HG03342 (cell line): ENCODE measurements at regions not wholly inside any gene's neighbourhood (a gene's known extent, or its start where the extent isn't known, plus 50 kb on each side); places are given as distances from the start of the nearest gene placed in this dataset.
A peak's percentile ranks its signal among the peaks of the same experiment; 100 is the strongest.

ENCODE experiments used
- ATAC-seq: cut with Tn5 transposase; IDR thresholded peaks from one replicate; pipeline ENCODE4 v1.9.1; 2021; ENCODE audit warnings: mild to moderate bottlenecking, moderate library complexity; ENCODE audit not compliant: unreplicated experiment

- ATAC-seq: no peak
Observed at GRCh38 chr2:35067420-35067819, 1288.2 kb upstream of the CRIM1 start.

DNA sequence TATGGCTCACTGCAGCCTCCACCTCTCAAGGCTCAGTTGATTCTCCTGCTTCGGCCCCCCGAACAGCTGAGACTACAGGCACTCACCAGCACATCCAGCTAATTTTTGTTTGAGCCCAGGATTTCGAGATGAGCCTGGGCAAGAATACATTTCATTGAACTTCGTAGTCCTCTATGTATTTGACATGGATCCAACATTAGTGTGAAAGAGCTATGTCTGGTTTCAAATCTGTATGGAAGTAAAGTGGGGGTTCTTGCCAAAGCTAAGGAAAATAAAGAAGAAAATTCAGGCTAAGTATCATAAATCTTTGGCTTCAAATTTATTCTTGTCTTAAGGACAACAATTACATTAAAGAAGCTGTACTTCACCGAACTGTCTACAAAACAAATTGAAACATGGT lies 1291.7 kb upstream of the CRIM1 start:
- no peak for ATAC-seq

DNA sequence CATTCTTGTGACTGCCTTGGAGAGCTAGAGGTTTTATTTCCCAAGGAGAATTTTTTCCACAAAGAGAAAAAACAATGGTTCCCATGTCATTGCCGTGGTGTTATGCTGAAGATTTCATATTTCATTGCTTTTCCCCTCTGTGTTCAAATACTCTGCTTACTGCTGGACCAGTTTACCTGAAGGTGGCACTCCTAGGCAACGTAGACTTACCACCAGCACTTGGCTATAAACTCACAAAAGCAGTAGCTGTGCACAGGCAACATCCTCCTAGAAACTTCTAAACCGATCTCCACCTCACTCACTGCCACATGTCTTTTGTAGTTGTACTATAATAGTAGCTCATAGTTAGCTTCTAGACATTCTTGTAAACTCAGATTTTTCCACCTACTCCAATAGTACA lies 1319.7 kb upstream of the CRIM1 start:
- no peak for ATAC-seq

- ATAC-seq: no peak
Observed at GRCh38 chr2:35033748-35034147, 1321.8 kb upstream of the CRIM1 start.

DNA sequence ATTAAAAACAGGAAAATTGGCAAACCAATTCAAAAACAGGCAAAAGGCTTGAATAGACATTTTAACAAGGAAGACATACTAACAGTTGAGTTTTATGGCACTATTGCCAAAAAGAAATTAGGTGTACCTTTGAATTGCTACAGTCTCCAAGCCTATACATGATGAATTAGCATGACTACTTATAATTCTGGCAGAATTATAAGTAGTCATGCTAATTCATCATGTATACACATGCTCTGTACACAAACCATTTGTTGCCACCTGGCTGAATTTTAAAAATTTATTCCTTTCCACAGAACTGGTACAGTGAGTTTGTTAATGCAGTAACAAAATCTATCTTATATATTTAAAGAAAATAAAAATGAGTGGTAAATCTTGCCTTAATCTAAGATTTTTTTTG lies 1332.0 kb upstream of the CRIM1 start:
- no peak for ATAC-seq

DNA sequence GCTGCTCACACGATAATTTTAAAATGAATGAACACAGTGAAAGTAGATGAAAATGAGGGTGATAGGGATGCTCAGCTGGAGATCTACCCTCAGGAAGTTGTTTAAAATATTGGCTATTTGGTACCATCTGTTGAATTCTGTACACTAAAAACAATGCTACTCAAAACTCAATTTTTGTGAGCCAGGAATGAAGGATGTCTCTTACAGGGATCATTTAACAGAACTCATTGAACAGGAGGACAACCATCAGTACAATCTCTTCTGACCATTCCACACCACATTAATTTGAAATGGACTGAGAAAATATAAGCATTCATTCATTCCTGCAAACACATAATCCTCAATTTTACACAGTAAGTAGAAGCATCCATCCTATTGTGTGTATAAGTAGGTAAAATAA lies 1355.1 kb upstream of the CRIM1 start:
- no peak for ATAC-seq

- ATAC-seq: no peak
Observed at GRCh38 chr2:34998741-34999140, 1356.8 kb upstream of the CRIM1 start.

DNA sequence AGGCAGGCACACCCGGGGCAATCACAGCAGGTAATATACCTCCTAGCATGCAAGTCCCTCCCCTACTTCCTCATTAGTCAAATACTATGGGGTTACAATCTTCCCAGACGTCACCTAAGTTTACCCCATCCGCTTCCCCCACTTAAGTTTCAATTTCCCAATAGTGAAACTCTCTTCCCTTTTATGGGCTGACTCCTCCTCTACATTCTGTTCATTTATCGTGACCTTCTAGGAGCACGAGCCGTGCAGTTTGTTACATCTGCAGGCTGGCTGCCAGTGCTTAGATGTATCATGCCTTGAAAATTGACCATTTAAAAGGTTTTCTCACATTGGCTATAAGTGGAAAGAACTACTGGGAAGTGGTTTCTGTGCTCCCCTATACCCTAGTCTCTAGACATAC lies 1357.8 kb upstream of the CRIM1 start:
- no peak for ATAC-seq

DNA sequence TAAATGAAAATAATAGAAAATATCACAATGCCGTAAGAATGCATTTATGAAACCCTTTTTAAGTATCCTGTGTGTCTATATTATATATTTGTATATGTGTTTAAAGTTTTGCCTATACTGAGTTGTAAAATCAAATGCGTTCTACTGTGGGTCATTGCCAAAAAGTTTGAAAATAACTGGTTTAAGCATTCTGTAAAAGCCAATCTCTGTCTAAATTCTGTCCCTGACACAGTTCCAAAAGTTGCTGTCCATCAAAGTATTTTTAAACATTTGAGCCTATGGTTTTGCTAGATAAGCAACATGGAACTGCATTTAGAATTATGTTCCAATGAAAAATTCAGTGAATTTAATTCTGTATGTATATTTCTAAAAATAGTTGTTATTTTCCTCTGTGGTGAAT lies 1360.4 kb upstream of the CRIM1 start:
- ATAC-seq: no peak

GRCh38 chr2:34991508-34992274 lies 1363.9 kb upstream of the CRIM1 start:
- ATAC-seq: no peak

GRCh38 chr2:34985474-34985873 lies 1370.1 kb upstream of the CRIM1 start:
- no peak for ATAC-seq

DNA sequence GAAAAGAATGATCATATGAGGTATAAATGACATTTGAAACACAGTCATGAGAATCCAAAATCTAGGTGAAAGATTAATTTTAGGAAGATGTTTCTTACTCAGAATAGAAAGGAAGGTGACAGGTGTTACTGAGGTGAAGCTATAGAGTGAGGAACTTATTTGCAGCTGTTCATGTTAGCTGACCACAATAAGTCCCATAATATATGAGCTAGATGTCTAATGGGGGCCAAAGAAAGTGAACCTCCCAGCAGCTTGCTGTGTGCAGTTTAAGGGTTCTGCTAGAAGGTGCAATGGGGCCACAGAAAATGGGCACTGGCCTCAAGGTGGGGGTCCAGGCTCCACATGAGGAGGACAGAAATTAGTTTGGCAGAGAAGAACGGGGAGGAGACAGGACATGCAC lies 1374.9 kb upstream of the CRIM1 start:
- no peak for ATAC-seq

DNA sequence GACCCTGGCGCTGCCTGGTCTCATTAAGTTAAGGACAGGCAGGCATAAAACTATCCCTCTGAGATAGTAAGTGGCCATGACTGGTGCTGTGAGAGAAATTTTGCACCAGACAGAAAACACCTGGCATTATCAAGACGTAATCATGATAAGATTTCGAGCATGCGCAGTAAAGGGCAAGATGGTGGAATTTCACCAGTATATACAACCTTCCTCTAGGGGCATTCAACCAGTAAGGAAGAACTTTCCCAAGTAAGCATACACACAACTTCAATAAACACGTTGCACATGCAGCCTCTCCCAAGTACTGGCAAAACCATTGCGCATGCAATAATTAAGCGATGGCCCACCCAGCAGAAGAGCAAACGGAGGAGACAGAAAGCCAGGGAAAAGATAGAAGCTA lies 1376.4 kb upstream of the CRIM1 start:
- ATAC-seq: no peak

GRCh38 chr2:34961822-34962221 lies 1362.7 kb upstream of the FAM98A start:
- ATAC-seq: no peak

GRCh38 chr2:34954758-34955157 lies 1355.7 kb upstream of the FAM98A start:
- ATAC-seq: no peak

DNA sequence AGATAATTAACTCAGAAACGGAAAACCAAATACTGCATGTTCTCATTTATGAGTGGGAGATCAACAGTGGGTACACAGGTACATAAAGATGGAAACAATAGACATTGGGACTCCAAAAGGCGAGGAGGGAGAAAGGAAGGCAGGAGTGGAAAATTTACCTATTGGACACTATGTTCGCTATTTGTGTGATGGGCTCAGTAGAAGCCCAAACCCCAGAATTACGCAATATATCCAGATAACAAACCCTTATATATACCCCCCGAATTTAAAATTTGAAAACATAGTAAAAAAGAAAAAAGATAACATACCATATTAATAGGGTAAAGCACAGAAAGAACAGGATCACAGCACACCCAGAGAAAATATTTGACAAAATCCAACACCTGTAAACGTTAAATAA lies 1351.7 kb upstream of the FAM98A start:
- ATAC-seq: no peak

DNA sequence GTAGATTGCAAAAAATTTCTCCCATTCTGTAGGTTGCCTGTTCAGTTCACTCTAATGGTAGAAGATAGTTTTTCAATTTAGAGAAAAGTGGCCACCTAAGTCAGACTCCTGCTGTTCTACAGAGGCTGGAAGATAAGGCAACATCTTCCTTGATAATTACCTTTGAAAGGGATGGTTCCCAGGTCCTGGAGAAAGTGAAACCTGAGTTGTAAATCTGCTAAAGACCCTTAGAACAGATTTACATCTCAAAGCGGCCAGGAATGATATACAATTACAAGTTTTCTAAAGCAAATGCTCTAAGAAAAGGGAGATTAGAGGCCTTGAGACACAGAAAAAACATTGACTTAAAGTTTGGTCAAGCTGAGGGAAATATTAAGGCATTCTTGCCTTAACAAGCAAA lies 1350.2 kb upstream of the FAM98A start:
- no peak for ATAC-seq

GRCh38 chr2:34936089-34936488 lies 1337.0 kb upstream of the FAM98A start:
- no peak for ATAC-seq

DNA sequence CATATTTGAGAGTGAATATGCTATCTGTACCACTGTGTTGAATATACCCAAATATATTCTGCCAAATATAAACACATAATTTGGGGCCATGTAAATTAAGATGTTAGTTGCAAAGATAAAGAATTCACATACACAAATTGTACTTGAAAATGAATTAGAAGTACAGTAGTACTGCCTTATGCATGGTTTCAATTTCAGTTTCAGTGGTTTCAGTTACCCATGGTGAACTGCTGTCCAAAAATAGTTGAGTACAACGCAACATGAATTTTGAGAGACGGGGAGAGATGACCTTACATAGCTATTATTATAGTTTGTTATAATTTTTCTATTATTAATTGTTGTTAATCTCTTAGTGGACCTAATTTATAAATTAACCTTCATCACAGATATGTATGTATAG lies 1313.0 kb upstream of the FAM98A start:
- ATAC-seq: peak; percentile 98

DNA sequence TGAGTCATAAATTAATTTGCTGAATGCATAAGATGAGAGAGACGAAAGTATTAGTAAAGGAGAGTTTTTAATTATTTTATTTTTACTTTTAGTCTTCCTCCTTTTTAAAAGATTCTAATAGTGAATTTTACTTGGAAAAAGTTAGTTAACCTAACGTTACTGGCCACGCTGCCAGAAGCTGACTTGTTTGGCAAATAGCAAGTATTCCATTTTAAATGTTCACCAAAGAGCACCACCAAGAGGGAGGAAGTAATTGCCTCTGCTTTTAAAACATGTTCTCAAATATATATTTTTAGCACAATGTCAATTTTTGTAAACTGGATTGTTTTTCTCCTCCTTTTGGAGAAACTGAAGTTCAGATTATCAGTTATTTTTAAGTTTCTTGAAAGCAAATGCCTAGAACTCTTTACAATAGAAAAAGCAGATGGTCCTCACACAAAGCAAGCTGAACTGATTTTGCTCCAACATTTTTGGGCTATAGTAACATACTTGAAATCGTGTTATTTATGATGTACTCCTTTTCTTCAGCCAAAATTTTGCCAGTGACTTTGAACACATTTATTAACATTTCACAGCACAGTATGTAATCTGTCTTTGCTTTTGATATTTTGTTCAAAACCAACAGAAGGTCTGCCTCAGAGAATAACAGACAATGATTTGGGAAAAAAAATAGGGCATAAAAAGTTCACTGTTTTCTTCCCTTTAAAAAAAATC lies 1311.0 kb upstream of the FAM98A start:
- ATAC-seq: no peak

- ATAC-seq: no peak
Observed at GRCh38 chr2:34907812-34908211, 1308.7 kb upstream of the FAM98A start.

DNA sequence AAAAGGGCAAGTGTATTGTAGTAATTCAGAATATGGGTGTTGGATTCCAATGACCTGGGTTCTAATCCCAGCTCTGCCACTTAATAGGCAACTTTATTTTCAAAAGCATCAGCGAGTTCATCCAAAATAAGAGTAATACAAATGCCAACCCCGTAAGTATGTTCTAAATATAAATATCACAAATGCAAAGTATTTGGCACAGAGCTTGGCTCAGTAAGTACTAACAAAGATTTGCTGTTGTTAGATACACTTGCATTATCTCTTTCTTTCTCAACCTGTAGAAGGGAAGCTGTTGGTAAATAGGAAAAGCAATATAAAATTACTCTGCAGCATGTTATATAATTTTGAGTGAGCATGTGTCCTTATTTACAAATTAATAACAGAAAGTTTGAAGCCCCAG lies 1302.6 kb upstream of the FAM98A start:
- no peak for ATAC-seq

DNA sequence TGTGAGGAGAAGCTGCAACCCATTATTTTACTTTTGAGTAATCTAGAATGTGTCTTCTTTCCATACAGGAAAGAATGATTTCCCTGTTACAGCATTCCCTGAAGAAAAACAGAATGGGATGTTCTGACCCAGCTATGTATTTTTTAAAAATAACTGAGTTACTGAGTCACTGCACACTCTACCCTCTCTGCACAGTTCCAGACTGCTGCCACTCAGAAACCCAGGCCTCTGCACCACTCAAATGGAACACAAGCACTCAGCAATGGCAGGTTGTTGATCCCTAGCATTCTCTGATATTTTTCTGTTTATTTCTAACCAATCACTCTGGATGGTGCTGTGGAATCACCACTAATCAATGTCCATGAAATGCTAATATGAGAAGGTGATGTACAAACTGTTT lies 1300.0 kb upstream of the FAM98A start:
- no peak for ATAC-seq
